Suprapubic skin (tissue), 4 donors: ENCODE measurements at regions not wholly inside any gene's neighbourhood (a gene's known extent, or its start where the extent isn't known, plus 50 kb on each side); places are given as distances from the start of the nearest gene placed in this dataset.

ENCODE experiments used
- CTCF ChIP-seq, 2 donors: fragments of 200-600 bp in 1 of 2; fragments of 450-650 bp in 1 of 2; sonication (generic) in 1 of 2; IDR thresholded peaks; one replicate each; pipeline ENCODE4 v1.5.1; 2016 to 2019; ENCODE audit warnings: antibody characterized with exemption in 2 of 2, mild to moderate bottlenecking in 1 of 2, moderate library complexity in 1 of 2
- POLR2A ChIP-seq, 2 donors: fragments of 450-650 bp; IDR thresholded peaks; one replicate each; pipeline ENCODE4 v1.6.1; 2017; ENCODE audit warnings: antibody characterized with exemption in 2 of 2, mild to moderate bottlenecking in 2 of 2, moderate library complexity in 2 of 2
- POLR2AphosphoS5 ChIP-seq, 3 donors: sonication (generic); formaldehyde crosslinking; IDR thresholded peaks; one replicate each; pipeline ENCODE4 v1.6.1; 2017; ENCODE audit warnings: antibody characterized with exemption in 3 of 3

DNA sequence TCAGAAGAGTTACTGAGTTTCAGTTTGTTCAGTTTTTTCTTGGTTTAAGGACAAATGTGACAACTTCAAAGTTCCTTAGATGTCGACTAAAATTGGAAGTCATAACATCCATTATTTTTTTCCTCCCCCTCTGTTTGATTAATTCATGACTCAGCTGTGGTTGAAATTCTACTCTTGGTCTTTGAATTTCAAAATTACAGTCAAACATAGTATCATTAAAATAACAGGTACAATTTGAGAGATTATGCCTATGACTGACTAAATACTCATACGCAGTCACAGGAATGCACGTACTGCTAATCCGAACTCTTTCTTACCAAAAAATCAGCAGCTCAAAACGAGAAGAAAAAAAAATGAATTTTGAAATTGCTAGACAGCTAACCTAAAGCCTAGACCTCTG lies 1434.8 kb downstream of the RAPGEF2 start:
- TF ChIP-seq POLR2AphosphoS5 (IDR thresholded peaks at IDR 0.05), result no peak
- no peak for TF ChIP-seq CTCF (IDR thresholded peaks at IDR 0.05)
- TF ChIP-seq POLR2A (IDR thresholded peaks at IDR 0.05), result no peak
